ENCODE measurements at regions not wholly inside any gene's neighbourhood (a gene's known extent, or its start where the extent isn't known, plus 50 kb on each side); places are given as distances from the start of the nearest gene placed in this dataset.
"Not testable (repeated sequence)": the region's sequence is repeated elsewhere in the genome, so short reads cannot be mapped to it uniquely, and the experiment has no call there.

GRCh38 chr3:102036017-102036416 is 186.7 kb downstream of the NFKBIZ start:
- DNase-seq (ENCODE audit: low read depth, low spot score): no peak

GRCh38 chr3:102036472-102036871 is 187.2 kb downstream of the NFKBIZ start:
- no peak for DNase-seq (ENCODE audit: low read depth, low spot score)

GRCh38 chr3:102037209-102037608 is 187.9 kb downstream of the NFKBIZ start:
- DNase-seq (ENCODE audit: low read depth, low spot score): no peak

- DNase-seq (ENCODE audit: low read depth, low spot score): no peak
Observed at GRCh38 chr3:102037791-102038190, 188.5 kb downstream of the NFKBIZ start.

- DNase-seq (ENCODE audit: low read depth, low spot score): no peak
Observed at GRCh38 chr3:102038477-102039142, 189.3 kb downstream of the NFKBIZ start.

GRCh38 chr3:102040144-102040543 is 190.8 kb downstream of the NFKBIZ start:
- DNase-seq (ENCODE audit: low read depth, low spot score): not testable (repeated sequence)

- DNase-seq (ENCODE audit: low read depth, low spot score): no peak
Observed at GRCh38 chr3:102053375-102053989, 204.2 kb downstream of the NFKBIZ start.

- DNase-seq (ENCODE audit: low read depth, low spot score): no peak
Observed at GRCh38 chr3:102054543-102055080, 205.3 kb downstream of the NFKBIZ start.

GRCh38 chr3:102057781-102058421 is 208.6 kb downstream of the NFKBIZ start:
- DNase-seq (ENCODE audit: low read depth, low spot score): no peak

- DNase-seq (ENCODE audit: low read depth, low spot score): no peak
Observed at GRCh38 chr3:102059145-102059943, 210.0 kb downstream of the NFKBIZ start.

GRCh38 chr3:102060814-102061213 is 211.5 kb downstream of the NFKBIZ start:
- no peak for DNase-seq (ENCODE audit: low read depth, low spot score)

GRCh38 chr3:102063572-102063971 is 214.3 kb downstream of the NFKBIZ start:
- DNase-seq (ENCODE audit: low read depth, low spot score): no peak

- DNase-seq (ENCODE audit: low read depth, low spot score): no peak
Observed at GRCh38 chr3:102066470-102066869, 217.2 kb downstream of the NFKBIZ start.

GRCh38 chr3:102068327-102068726 is 219.0 kb downstream of the NFKBIZ start:
- no peak for DNase-seq (ENCODE audit: low read depth, low spot score)

- no peak for DNase-seq (ENCODE audit: low read depth, low spot score)
Observed at GRCh38 chr3:102068736-102069135, 219.4 kb downstream of the NFKBIZ start.

GRCh38 chr3:102069211-102069662 is 219.9 kb downstream of the NFKBIZ start:
- no peak for DNase-seq (ENCODE audit: low read depth, low spot score)

- no peak for DNase-seq (ENCODE audit: low read depth, low spot score)
Observed at GRCh38 chr3:102074946-102075345, 225.6 kb downstream of the NFKBIZ start.

- DNase-seq (ENCODE audit: low read depth, low spot score): no peak
Observed at GRCh38 chr3:102078401-102078800, 229.1 kb downstream of the NFKBIZ start.

- peak; percentile 13 for DNase-seq (ENCODE audit: low read depth, low spot score)
Observed at GRCh38 chr3:102078854-102079808, 229.8 kb downstream of the NFKBIZ start.

- DNase-seq (ENCODE audit: low read depth, low spot score): no peak
Observed at GRCh38 chr3:102079809-102080197, 230.5 kb downstream of the NFKBIZ start.
